ENCODE measurements at regions not wholly inside any gene's neighbourhood (a gene's known extent, or its start where the extent isn't known, plus 50 kb on each side); places are given as distances from the start of the nearest gene placed in this dataset.

- DNase-seq (ENCODE audit: low read depth in 2 of 2) = peak; percentile 31 to 59
Observed at GRCh38 chr7:13282377-13282980, 595.0 kb downstream of the ARL4A start.

GRCh38 chr7:13286916-13287315 lies 599.5 kb downstream of the ARL4A start:
- DNase-seq (ENCODE audit: low read depth in 2 of 2) = no peak

- DNase-seq (ENCODE audit: low read depth in 2 of 2) = no peak
Observed at GRCh38 chr7:13288516-13288915, 601.1 kb downstream of the ARL4A start.

GRCh38 chr7:13290975-13291374 lies 603.5 kb downstream of the ARL4A start:
- DNase-seq (ENCODE audit: low read depth in 2 of 2) = no peak

- DNase-seq (ENCODE audit: low read depth in 2 of 2) = no peak
Observed at GRCh38 chr7:13293264-13294002, 606.0 kb downstream of the ARL4A start.

GRCh38 chr7:13307040-13307439 lies 619.6 kb downstream of the ARL4A start:
- no peak for DNase-seq (ENCODE audit: low read depth in 2 of 2)

- DNase-seq (ENCODE audit: low read depth in 2 of 2) = no peak
Observed at GRCh38 chr7:13308423-13308822, 621.0 kb downstream of the ARL4A start.

- DNase-seq (ENCODE audit: low read depth in 2 of 2) = no peak
Observed at GRCh38 chr7:13309535-13309934, 622.1 kb downstream of the ARL4A start.

GRCh38 chr7:13312307-13312706 lies 624.9 kb downstream of the ARL4A start:
- no peak for DNase-seq (ENCODE audit: low read depth in 2 of 2)

- DNase-seq (ENCODE audit: low read depth in 2 of 2) = no peak
Observed at GRCh38 chr7:13320333-13320732, 632.9 kb downstream of the ARL4A start.

GRCh38 chr7:13321316-13321715 lies 633.9 kb downstream of the ARL4A start:
- no peak for DNase-seq (ENCODE audit: low read depth in 2 of 2)

- no peak for DNase-seq (ENCODE audit: low read depth in 2 of 2)
Observed at GRCh38 chr7:13322126-13322525, 634.7 kb downstream of the ARL4A start.

- DNase-seq (ENCODE audit: low read depth in 2 of 2) = no peak
Observed at GRCh38 chr7:13327669-13328068, 640.2 kb downstream of the ARL4A start.

GRCh38 chr7:13333371-13333770 lies 645.9 kb downstream of the ARL4A start:
- no peak for DNase-seq (ENCODE audit: low read depth in 2 of 2)

GRCh38 chr7:13336227-13336626 lies 648.8 kb downstream of the ARL4A start:
- no peak for DNase-seq (ENCODE audit: low read depth in 2 of 2)

- no peak for DNase-seq (ENCODE audit: low read depth in 2 of 2)
Observed at GRCh38 chr7:13352677-13353076, 636.8 kb downstream of the ETV1 start.

GRCh38 chr7:13359656-13360055 lies 629.8 kb downstream of the ETV1 start:
- no peak for DNase-seq (ENCODE audit: low read depth in 2 of 2)

GRCh38 chr7:13386741-13387140 lies 602.7 kb downstream of the ETV1 start:
- no peak for DNase-seq (ENCODE audit: low read depth in 2 of 2)

GRCh38 chr7:13407911-13408310 lies 581.6 kb downstream of the ETV1 start:
- DNase-seq (ENCODE audit: low read depth in 2 of 2) = no peak

GRCh38 chr7:13411151-13411550 lies 578.3 kb downstream of the ETV1 start:
- DNase-seq (ENCODE audit: low read depth in 2 of 2) = no peak

- no peak for DNase-seq (ENCODE audit: low read depth in 2 of 2)
Observed at GRCh38 chr7:13411636-13412035, 577.8 kb downstream of the ETV1 start.

- DNase-seq (ENCODE audit: low read depth in 2 of 2) = no peak
Observed at GRCh38 chr7:13414181-13414580, 575.3 kb downstream of the ETV1 start.

- DNase-seq (ENCODE audit: low read depth in 2 of 2) = no peak
Observed at GRCh38 chr7:13414661-13415107, 574.8 kb downstream of the ETV1 start.

Measured in lung microvascular endothelial cell (primary cell).